ENCODE measurements at regions not wholly inside any gene's neighbourhood (a gene's known extent, or its start where the extent isn't known, plus 50 kb on each side); places are given as distances from the start of the nearest gene placed in this dataset.

GRCh38 chr22:27459999-27460398 is 341.6 kb downstream of the MN1 start:
- H3K27ac ChIP-seq, result peak overlapping the region in 1 of 5 donors; percentile 29
- TF ChIP-seq EP300 (IDR thresholded peaks at IDR 0.05) (no peak), POLR2AphosphoS5 (IDR thresholded peaks at IDR 0.05) (no peak), POLR2A (IDR thresholded peaks at IDR 0.05) (no peak)
- intact Hi-C loops (cut with DNase I; ENCODE audit: low total_unique reads), result no loop called here
- no peaks in the 10 kb centered on the region for H3K9me3 ChIP-seq
- peaks cover 0 to 24% (median 11%) of the 10 kb centered on the region in 4 donors for H3K4me1 ChIP-seq
- WGBS, 5 donors, result 33 to 49% (median 48%) methylated on average over 3 of the region's 3 CpGs
- no peaks in the 10 kb centered on the region for H3K27me3 ChIP-seq
- no peak overlapping the region for H3K4me3 ChIP-seq
- H3K36me3 ChIP-seq, result no peaks in the 10 kb centered on the region
- no peak for DNase-seq

DNA sequence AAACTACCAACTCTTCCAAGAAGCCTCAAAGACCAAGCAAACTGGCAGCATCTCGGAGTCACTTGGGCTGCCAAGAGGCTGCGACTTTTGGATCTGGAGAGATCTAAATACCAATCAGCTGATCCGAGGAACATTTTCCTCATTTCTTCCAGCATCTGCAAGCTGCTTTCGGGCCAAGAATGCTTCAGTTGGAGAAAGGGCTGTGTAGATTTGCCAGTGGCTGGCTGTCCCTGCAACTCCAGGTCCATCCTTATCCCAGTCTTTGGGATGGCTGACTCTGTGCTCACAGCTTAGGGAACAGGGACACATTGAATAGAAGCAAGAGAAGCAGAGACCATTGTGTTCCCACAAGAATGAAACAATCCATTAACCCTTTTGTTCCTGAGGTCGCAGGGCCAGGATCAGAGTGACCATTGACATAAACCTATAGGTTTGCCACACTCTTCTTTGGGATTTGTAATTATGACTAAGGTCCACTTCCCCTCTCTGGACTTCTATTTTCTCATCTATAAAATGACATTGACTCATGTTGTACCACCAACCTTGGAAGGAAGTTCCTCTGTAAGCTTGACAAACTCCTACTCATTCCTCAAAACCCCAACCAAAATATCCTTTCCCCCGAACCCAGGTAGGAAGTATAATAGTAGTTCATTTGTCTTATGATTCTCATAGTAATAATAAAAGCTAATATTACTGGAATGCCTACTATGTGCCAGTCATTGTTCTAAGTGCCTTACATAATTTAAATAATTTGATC is 340.8 kb downstream of the MN1 start:
- no peaks in the 10 kb centered on the region for H3K27me3 ChIP-seq
- H3K4me1 ChIP-seq, result peaks cover 0 to 24% (median 11%) of the 10 kb centered on the region in 4 donors
- no peaks in the 10 kb centered on the region for H3K36me3 ChIP-seq
- DNase-seq, result peak in 1 of 2 donors; percentile 69
- TF ChIP-seq, protein P1, sequence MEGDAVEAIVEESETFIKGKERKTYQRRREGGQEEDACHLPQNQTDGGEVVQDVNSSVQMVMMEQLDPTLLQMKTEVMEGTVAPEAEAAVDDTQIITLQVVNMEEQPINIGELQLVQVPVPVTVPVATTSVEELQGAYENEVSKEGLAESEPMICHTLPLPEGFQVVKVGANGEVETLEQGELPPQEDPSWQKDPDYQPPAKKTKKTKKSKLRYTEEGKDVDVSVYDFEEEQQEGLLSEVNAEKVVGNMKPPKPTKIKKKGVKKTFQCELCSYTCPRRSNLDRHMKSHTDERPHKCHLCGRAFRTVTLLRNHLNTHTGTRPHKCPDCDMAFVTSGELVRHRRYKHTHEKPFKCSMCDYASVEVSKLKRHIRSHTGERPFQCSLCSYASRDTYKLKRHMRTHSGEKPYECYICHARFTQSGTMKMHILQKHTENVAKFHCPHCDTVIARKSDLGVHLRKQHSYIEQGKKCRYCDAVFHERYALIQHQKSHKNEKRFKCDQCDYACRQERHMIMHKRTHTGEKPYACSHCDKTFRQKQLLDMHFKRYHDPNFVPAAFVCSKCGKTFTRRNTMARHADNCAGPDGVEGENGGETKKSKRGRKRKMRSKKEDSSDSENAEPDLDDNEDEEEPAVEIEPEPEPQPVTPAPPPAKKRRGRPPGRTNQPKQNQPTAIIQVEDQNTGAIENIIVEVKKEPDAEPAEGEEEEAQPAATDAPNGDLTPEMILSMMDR (IDR thresholded peaks at IDR 0.05), result no peak
- TF ChIP-seq POLR2AphosphoS5 (IDR thresholded peaks at IDR 0.05), result peak in 1 of 3 donors; percentile 61
- WGBS, 5 donors, result 33 to 64% (median 54%) methylated on average over 6 of the region's 6 CpGs
- H3K4me3 ChIP-seq, result no peak overlapping the region
- intact Hi-C loops (cut with DNase I; ENCODE audit: low total_unique reads), result no loop called here
- H3K27ac ChIP-seq, result peak overlapping the region in 1 of 5 donors; percentile 29
- H3K9me3 ChIP-seq, result no peaks in the 10 kb centered on the region

DNA sequence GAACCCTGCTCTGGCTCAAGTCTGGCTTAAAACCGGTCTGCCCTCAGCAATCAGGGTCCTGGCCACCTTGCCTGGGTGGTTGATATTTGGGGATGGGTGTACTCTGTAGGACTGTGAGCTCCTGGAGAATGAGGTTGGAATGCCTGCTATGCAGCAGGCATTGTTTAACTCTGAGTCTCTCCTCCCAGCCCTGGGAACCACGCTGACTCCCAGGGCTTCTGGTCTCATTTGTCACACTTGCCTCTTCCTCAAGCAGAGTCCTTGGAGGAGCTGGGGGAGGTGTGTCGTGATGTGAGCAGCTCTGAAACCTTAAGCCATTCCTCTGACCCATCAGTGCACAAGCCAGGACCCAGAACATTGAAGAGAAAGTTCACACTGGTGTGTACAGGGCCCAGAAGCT is 340.1 kb downstream of the MN1 start:
- no peaks in the 10 kb centered on the region for H3K9me3 ChIP-seq
- TF ChIP-seq EP300 (IDR thresholded peaks at IDR 0.05), result no peak
- TF ChIP-seq, protein P1 (IDR thresholded peaks at IDR 0.05), result no peak
- no peak for TF ChIP-seq POLR2AphosphoS5 (IDR thresholded peaks at IDR 0.05)
- no peak for TF ChIP-seq POLR2A (IDR thresholded peaks at IDR 0.05)
- H3K4me1 ChIP-seq, result peaks cover 0 to 24% (median 11%) of the 10 kb centered on the region in 4 donors
- 19 to 34% (median 24%) methylated on average over 3 of the region's 3 CpGs for WGBS, 5 donors
- no peak for DNase-seq
- H3K27me3 ChIP-seq, result no peaks in the 10 kb centered on the region
- intact Hi-C loops (cut with DNase I; ENCODE audit: low total_unique reads), result no loop called here
- no peaks in the 10 kb centered on the region for H3K36me3 ChIP-seq
- H3K27ac ChIP-seq, result no peak overlapping the region
- H3K4me3 ChIP-seq, result no peak overlapping the region

DNA sequence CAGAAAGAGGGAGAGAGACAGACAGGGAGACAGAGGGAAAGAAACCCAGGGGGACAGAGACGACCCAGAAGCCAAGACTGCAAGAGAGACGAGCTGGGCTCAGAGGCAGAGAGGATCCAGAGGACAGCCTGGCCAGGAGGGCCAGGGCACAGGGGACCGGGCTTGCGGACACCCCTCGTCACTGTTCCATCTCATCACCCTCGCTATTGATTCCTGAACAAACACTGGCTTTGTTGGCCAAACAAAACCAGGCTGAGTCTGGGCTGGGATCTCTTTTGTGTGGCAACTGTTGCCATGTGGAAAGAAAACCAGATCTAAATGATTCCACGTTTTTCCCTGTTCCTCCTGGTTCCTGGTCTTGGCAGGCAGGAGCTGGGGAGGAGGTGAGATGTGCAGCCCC is 339.4 kb downstream of the MN1 start:
- Histone ChIP-seq H3K4me3 (no peak overlapping the region), H3K4me1 (peaks cover 0 to 26% (median 11%) of the 10 kb centered on the region in 4 donors), H3K36me3 (no peaks in the 10 kb centered on the region), H3K9me3 (no peaks in the 10 kb centered on the region), H3K27ac (peak overlapping the region in 1 of 5 donors; percentile 14), H3K27me3 (no peaks in the 10 kb centered on the region)
- DNase-seq, result peak in 1 of 2 donors; percentile 52
- intact Hi-C loops (cut with DNase I; ENCODE audit: low total_unique reads), result no loop called here
- WGBS, 5 donors, result 27 to 43% (median 29%) methylated on average over 7 of the region's 7 CpGs
- TF ChIP-seq POLR2AphosphoS5 (IDR thresholded peaks at IDR 0.05) (no peak), EP300 (IDR thresholded peaks at IDR 0.05) (no peak), POLR2A (IDR thresholded peaks at IDR 0.05) (no peak)
- TF ChIP-seq, protein P1 (IDR thresholded peaks at IDR 0.05), result no peak

DNA sequence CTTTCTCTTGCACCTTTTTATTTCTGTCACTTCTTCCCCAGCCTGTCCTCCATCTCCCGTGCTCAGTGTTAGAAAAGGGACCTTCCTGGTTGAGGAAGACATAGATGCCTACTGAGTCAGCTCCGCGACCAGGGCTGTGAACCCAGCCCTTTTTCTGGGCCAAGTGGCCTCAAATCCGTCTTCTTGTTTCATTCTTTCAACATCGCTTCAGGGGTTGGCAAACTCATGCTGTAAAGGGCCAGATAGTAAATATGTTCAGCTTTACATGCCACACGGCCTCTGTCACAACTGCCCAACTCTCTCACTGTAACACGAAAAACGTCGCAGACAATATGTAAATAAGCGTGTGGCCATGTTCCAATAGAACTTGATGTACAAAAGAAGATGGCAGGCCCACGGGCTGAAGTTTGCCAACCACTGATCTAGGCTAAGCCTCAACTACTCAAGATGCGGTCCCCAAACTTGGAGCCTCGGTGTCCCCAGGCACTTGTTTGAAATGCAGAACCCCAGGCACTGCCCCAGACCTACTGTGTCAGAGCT is 338.4 kb downstream of the MN1 start:
- Histone ChIP-seq H3K27ac (no peak overlapping the region), H3K9me3 (no peaks in the 10 kb centered on the region), H3K27me3 (no peaks in the 10 kb centered on the region), H3K4me3 (no peak overlapping the region), H3K36me3 (no peaks in the 10 kb centered on the region), H3K4me1 (peaks cover 0 to 26% (median 11%) of the 10 kb centered on the region in 4 donors)
- no peak for DNase-seq
- TF ChIP-seq POLR2AphosphoS5 (IDR thresholded peaks at IDR 0.05), result no peak
- TF ChIP-seq, protein P1 (IDR thresholded peaks at IDR 0.05), result no peak
- no peak for TF ChIP-seq EP300 (IDR thresholded peaks at IDR 0.05)
- TF ChIP-seq POLR2A (IDR thresholded peaks at IDR 0.05), result no peak
- 74 to 79% (median 75%) methylated on average over 13 of the region's 13 CpGs for WGBS, 5 donors
- intact Hi-C loops (cut with DNase I; ENCODE audit: low total_unique reads), result no loop called here

Measured in stomach (tissue), 8 donors.